ENCODE measurements at regions not wholly inside any gene's neighbourhood (a gene's known extent, or its start where the extent isn't known, plus 50 kb on each side); places are given as distances from the start of the nearest gene placed in this dataset.

GRCh38 chr13:103303078-103303651, 236.9 kb upstream of the SLC10A2 start:
- Mint-ChIP-seq H3K36me3 (no peaks in the 10 kb centered on the region), H3K4me3 (no peak overlapping the region), H3K27ac (no peak overlapping the region), H3K27me3 (no peaks in the 10 kb centered on the region), H3K4me1 (no peaks in the 10 kb centered on the region), H3K9me3 (peaks cover 0 to 4% (median 0%) of the 10 kb centered on the region in 7 donors)
- ATAC-seq (ENCODE audit: low read depth in 2 of 2) (no peak), DNase-seq (no peak)

DNA sequence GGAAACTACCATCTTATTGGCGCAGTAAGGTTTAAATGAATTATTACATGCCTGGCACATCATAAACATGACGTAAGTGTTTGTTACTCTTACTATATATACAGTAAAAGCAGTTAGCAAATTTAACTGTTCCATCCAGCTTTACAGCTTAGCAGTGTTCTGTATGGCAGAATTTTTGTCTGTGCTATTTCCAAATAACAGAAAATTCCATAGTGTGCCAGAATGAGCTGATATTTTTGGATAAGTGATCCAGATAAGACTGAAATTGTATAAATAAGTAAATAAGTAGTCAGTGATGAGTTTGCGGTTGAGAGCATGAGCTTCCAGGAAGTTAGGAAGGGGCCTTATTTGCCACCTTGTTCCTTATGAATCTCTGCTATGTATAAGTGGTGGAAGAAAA, 236.5 kb upstream of the SLC10A2 start:
- Mint-ChIP-seq H3K36me3 (no peaks in the 10 kb centered on the region), H3K9me3 (peaks cover 0 to 4% (median 0%) of the 10 kb centered on the region in 7 donors), H3K4me3 (no peak overlapping the region), H3K27ac (no peak overlapping the region), H3K4me1 (no peaks in the 10 kb centered on the region), H3K27me3 (no peaks in the 10 kb centered on the region)
- ATAC-seq (ENCODE audit: low read depth in 2 of 2) (no peak), DNase-seq (no peak)

DNA sequence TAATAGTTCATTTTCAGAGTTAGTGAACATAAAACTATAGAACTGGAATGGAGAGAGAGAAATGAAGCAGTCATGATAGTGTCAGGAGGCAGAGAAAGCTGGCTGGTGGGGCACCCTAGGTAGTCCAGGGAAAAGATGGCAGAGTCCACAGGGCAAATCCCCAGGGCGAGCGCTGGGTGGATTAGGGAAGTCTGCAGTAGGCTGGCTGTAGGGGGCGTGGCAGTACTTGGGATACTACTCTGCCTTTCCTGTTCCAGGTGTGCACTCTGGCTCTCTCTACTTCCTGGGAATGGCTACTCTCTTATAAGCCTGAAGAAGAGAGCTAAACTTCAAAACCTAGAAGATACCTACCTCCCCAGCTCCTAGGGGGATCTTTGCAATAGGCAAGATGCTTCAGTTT, 232.9 kb upstream of the SLC10A2 start:
- Mint-ChIP-seq H3K4me3 (no peak overlapping the region), H3K27ac (peak overlapping the region in 1 of 6 donors; percentile 83), H3K4me1 (no peaks in the 10 kb centered on the region), H3K9me3 (peaks cover 6 to 29% (median 10%) of the 10 kb centered on the region in 7 donors), H3K27me3 (no peaks in the 10 kb centered on the region), H3K36me3 (no peaks in the 10 kb centered on the region)
- DNase-seq (no peak), ATAC-seq (ENCODE audit: low read depth in 2 of 2) (no peak)

GRCh38 chr13:103297083-103297482, 230.9 kb upstream of the SLC10A2 start:
- Mint-ChIP-seq H3K27me3 (no peaks in the 10 kb centered on the region), H3K9me3 (peaks cover 6 to 29% (median 10%) of the 10 kb centered on the region in 7 donors), H3K4me1 (no peaks in the 10 kb centered on the region), H3K36me3 (no peaks in the 10 kb centered on the region), H3K27ac (no peak overlapping the region), H3K4me3 (no peak overlapping the region)
- DNase-seq (no peak), ATAC-seq (ENCODE audit: low read depth in 2 of 2) (no peak)

DNA sequence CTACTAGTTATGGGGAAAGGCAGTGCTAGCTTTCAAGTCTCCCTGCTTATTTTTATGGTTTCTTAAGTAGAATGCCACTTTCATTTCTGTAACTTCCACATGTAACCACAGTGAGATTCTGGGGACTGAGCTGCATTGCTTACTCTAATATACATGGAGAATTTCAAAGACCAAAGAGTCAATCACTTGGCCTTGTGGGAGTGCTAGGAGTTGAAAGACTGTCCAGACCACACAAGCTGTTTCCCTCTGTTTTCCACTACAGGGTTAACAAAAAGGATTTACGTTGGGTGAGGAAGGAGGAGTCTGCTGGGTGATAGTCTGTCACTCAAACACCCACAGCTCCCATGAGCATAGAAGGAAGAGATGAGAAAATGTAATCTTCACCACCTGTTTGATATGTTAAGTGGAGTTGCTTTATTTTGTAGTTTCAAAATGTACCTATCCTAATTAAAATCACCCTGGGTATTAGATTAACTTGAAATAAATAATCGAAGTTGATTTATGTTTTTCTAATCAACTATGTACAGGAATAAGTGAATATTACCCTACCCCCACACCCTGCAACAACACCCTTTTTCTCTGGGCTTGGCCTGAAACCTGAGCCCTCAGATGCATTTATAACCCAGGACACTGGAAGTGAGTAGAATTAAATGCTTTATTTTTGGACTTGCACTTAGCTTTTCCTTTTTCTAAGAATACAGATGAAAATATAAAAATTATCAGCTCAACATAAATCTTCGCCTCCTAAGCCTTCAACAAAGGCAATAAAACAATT, 225.8 kb upstream of the SLC10A2 start:
- ATAC-seq (ENCODE audit: low read depth in 2 of 2) (no peak), DNase-seq (no peak)
- Mint-ChIP-seq H3K27ac (no peak overlapping the region), H3K27me3 (no peaks in the 10 kb centered on the region), H3K9me3 (peaks cover 2 to 24% (median 5%) of the 10 kb centered on the region in 7 donors), H3K4me3 (no peak overlapping the region), H3K36me3 (no peaks in the 10 kb centered on the region), H3K4me1 (no peaks in the 10 kb centered on the region)

GRCh38 chr13:103291226-103291625, 225.0 kb upstream of the SLC10A2 start:
- Mint-ChIP-seq H3K27ac (no peak overlapping the region), H3K27me3 (no peaks in the 10 kb centered on the region), H3K36me3 (no peaks in the 10 kb centered on the region), H3K4me3 (no peak overlapping the region), H3K4me1 (no peaks in the 10 kb centered on the region), H3K9me3 (peaks cover 0 to 16% (median 1%) of the 10 kb centered on the region in 7 donors)
- no peak for ATAC-seq (ENCODE audit: low read depth in 2 of 2)
- DNase-seq, result no peak

GRCh38 chr13:103289681-103290080, 223.5 kb upstream of the SLC10A2 start:
- no peaks in the 10 kb centered on the region for H3K4me1 Mint-ChIP-seq
- H3K27me3 Mint-ChIP-seq, result no peaks in the 10 kb centered on the region
- no peak overlapping the region for H3K4me3 Mint-ChIP-seq
- H3K27ac Mint-ChIP-seq, result no peak overlapping the region
- H3K36me3 Mint-ChIP-seq, result no peaks in the 10 kb centered on the region
- DNase-seq (no peak), ATAC-seq (ENCODE audit: low read depth in 2 of 2) (no peak)
- H3K9me3 Mint-ChIP-seq, result peaks cover 0 to under 1% (median 0%) of the 10 kb centered on the region in 7 donors

GRCh38 chr13:103288114-103288513, 221.9 kb upstream of the SLC10A2 start:
- H3K27me3 Mint-ChIP-seq, result peaks cover 0 to 8% (median 2%) of the 10 kb centered on the region in 3 donors
- ATAC-seq (ENCODE audit: low read depth in 2 of 2) (no peak), DNase-seq (no peak)
- H3K36me3 Mint-ChIP-seq, result no peaks in the 10 kb centered on the region
- H3K4me1 Mint-ChIP-seq, result no peaks in the 10 kb centered on the region
- no peak overlapping the region for H3K27ac Mint-ChIP-seq
- no peak overlapping the region for H3K4me3 Mint-ChIP-seq
- H3K9me3 Mint-ChIP-seq, result peaks cover 0 to 2% (median 0%) of the 10 kb centered on the region in 7 donors

GRCh38 chr13:103287659-103288058, 221.4 kb upstream of the SLC10A2 start:
- Mint-ChIP-seq H3K4me3 (no peak overlapping the region), H3K27me3 (peaks cover 0 to 8% (median 6%) of the 10 kb centered on the region in 3 donors), H3K27ac (no peak overlapping the region), H3K4me1 (no peaks in the 10 kb centered on the region), H3K9me3 (peaks cover 0 to 2% (median 0%) of the 10 kb centered on the region in 7 donors), H3K36me3 (no peaks in the 10 kb centered on the region)
- DNase-seq, result no peak
- ATAC-seq (ENCODE audit: low read depth in 2 of 2), result no peak

- H3K4me1 Mint-ChIP-seq, result no peaks in the 10 kb centered on the region
- H3K27ac Mint-ChIP-seq, result no peak overlapping the region
- peaks cover 0 to 4% (median 0%) of the 10 kb centered on the region in 7 donors for H3K9me3 Mint-ChIP-seq
- H3K36me3 Mint-ChIP-seq, result no peaks in the 10 kb centered on the region
- peaks cover 0 to 14% (median 13%) of the 10 kb centered on the region in 3 donors for H3K27me3 Mint-ChIP-seq
- ATAC-seq (ENCODE audit: low read depth in 2 of 2) (no peak), DNase-seq (no peak)
- no peak overlapping the region for H3K4me3 Mint-ChIP-seq
These were observed 218.2 kb upstream of the SLC10A2 start for GRCh38 chr13:103284466-103284865.

DNA sequence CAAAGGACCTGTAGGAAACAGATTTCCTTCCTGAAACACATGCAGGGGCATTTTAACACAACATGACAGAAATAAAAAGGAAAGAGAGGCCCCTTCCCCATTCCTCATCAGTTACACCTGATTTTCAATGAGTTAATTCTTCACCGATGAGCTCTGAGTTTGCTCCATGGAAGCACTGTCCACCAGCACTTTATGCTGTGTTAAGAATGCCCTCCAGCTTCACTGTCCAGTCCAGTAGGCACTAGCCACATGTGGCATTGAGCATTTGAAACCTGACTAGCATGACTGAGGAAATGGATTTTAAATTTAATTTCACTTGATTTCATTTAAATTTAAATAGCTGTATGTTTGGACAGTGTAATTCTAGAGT, 217.2 kb upstream of the SLC10A2 start:
- Mint-ChIP-seq H3K36me3 (no peaks in the 10 kb centered on the region), H3K4me3 (no peak overlapping the region), H3K9me3 (peaks cover 0 to 4% (median 0%) of the 10 kb centered on the region in 7 donors), H3K27me3 (peaks cover 0 to 14% (median 13%) of the 10 kb centered on the region in 3 donors), H3K4me1 (no peaks in the 10 kb centered on the region), H3K27ac (no peak overlapping the region)
- no peak for DNase-seq
- no peak for ATAC-seq (ENCODE audit: low read depth in 2 of 2)

- no peak for ATAC-seq (ENCODE audit: low read depth in 2 of 2)
- no peak for DNase-seq
- peaks cover 0 to 14% (median 13%) of the 10 kb centered on the region in 3 donors for H3K27me3 Mint-ChIP-seq
- H3K9me3 Mint-ChIP-seq, result peaks cover 0 to 4% (median 0%) of the 10 kb centered on the region in 7 donors
- no peak overlapping the region for H3K27ac Mint-ChIP-seq
- H3K4me3 Mint-ChIP-seq, result no peak overlapping the region
- no peaks in the 10 kb centered on the region for H3K4me1 Mint-ChIP-seq
- no peaks in the 10 kb centered on the region for H3K36me3 Mint-ChIP-seq
These were observed 216.6 kb upstream of the SLC10A2 start for GRCh38 chr13:103282571-103283450.

- no peak for DNase-seq
- no peak for ATAC-seq (ENCODE audit: low read depth in 2 of 2)
- Mint-ChIP-seq H3K4me3 (no peak overlapping the region), H3K4me1 (no peaks in the 10 kb centered on the region), H3K36me3 (no peaks in the 10 kb centered on the region), H3K27ac (peak overlapping the region in 1 of 6 donors; percentile 21), H3K9me3 (peaks cover 0 to 4% (median 0%) of the 10 kb centered on the region in 7 donors), H3K27me3 (peaks cover 0 to 11% (median 6%) of the 10 kb centered on the region in 3 donors)
These were observed 211.9 kb upstream of the SLC10A2 start for GRCh38 chr13:103277959-103278694.

Data from naive B cell (primary cell).